ENCODE measurements at regions not wholly inside any gene's neighbourhood (a gene's known extent, or its start where the extent isn't known, plus 50 kb on each side); places are given as distances from the start of the nearest gene placed in this dataset.

DNA sequence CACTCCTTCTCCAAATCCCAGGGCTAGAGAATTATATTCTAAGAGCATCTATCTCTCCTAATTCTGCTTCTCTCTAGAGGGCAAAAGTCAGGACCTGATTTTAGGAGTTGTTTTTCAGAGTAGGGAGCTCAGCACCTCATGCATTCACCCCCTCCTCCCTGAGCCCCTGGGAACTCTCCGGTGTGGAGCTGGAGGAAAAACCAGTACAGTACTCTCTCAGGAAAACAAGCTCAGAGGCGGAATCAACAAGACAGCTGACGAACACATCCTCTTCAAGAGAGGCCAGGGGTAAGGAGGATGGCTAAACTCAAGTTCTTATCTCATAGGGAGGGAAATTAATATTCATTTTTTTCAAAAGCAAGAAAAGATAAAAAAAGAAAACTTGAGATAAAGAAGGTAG lies 120.1 kb upstream of the CDYL start:
- DNase-seq (ENCODE audit: low read depth in 1 of 2, low spot score in 2 of 2), result no peak
- no peaks in the 10 kb centered on the region for H3K27me3 ChIP-seq (replicated peaks)
- no peak overlapping the region for H3K4me3 ChIP-seq
- H3K4me1 ChIP-seq (replicated peaks), result no peaks in the 10 kb centered on the region
- no peaks in the 10 kb centered on the region for H3K9me3 ChIP-seq (replicated peaks)
- no peaks in the 10 kb centered on the region for H3K36me3 ChIP-seq
- H3K27ac ChIP-seq, result no peak overlapping the region

- Histone ChIP-seq H3K9me3 (replicated peaks) (no peaks in the 10 kb centered on the region), H3K36me3 (no peaks in the 10 kb centered on the region)
These were observed 120.8 kb upstream of the CDYL start for GRCh38 chr6:4655196-4656025.

GRCh38 chr6:4653141-4653540 lies 123.1 kb upstream of the CDYL start:
- Histone ChIP-seq H3K4me1 (replicated peaks) (0 out of 2 replicates have a peak, but pooled peaks cover 3% of the 10 kb centered on the region), H3K4me3 (no peak overlapping the region), H3K9me3 (replicated peaks) (no peaks in the 10 kb centered on the region), H3K27ac (no peak overlapping the region), H3K27me3 (replicated peaks) (no peaks in the 10 kb centered on the region), H3K36me3 (no peaks in the 10 kb centered on the region)
- DNase-seq (ENCODE audit: low read depth in 1 of 2, low spot score in 2 of 2), result no peak

More at GRCh38 chr6:4655196-4656025, 120.8 kb upstream of the CDYL start:
- no peaks in the 10 kb centered on the region for H3K4me1 ChIP-seq (replicated peaks)
- DNase-seq (ENCODE audit: low read depth in 1 of 2, low spot score in 2 of 2), result no peak
- H3K4me3 ChIP-seq, result no peak overlapping the region
- H3K27me3 ChIP-seq (replicated peaks), result no peaks in the 10 kb centered on the region
- H3K27ac ChIP-seq, result no peak overlapping the region

DNA sequence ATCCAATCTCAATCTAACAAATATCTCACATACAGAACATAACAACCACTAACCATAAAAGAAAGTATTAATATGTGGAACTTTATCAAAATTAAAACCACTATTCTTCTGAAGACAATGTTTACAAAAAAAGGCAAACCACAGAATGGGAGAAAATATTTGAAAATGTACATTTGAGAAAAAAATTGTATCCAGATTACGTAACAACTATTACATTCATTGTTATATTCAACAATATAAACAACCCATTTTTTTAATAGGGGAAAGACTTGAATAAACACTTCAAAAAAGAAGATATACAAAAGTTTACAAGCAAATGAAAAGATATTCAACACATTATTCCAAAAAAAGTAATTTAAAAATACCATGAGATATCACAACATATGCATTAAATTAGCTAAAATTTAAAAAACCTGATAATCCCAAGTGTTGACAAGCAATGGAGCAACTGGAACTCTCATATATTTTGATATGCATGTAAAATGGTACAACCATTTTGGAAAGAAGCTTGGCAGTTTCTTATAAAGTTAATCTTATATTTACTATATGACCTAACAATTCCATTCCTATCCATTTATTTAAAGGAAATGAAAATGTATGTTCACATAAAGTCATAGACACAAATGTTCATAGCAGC lies 124.3 kb upstream of the CDYL start:
- Histone ChIP-seq H3K4me1 (replicated peaks) (peaks cover 13% of the 10 kb centered on the region), H3K27ac (no peak overlapping the region), H3K36me3 (no peaks in the 10 kb centered on the region), H3K4me3 (no peak overlapping the region), H3K9me3 (replicated peaks) (no peaks in the 10 kb centered on the region), H3K27me3 (replicated peaks) (no peaks in the 10 kb centered on the region)
- DNase-seq (ENCODE audit: low read depth in 1 of 2, low spot score in 2 of 2), result no peak

DNA sequence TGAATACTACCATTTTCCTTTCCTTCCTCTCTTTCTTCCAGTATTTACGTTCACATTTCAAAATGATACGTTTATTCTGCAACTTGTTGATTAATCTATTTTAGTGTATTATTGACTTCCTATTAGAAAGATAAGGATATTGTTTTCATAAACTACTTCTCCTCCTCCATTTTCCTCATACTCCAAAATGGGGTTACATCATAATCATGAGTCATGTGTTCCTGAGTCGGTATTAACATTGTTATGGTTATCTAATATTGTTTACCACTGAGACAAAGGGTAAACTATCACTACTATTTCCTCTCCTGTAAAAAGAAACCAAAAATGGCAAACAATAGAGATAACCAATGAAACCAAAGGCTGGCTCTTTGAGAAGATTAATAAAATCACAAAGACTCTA lies 126.5 kb upstream of the CDYL start:
- Histone ChIP-seq H3K27me3 (replicated peaks) (no peaks in the 10 kb centered on the region), H3K9me3 (replicated peaks) (no peaks in the 10 kb centered on the region), H3K4me3 (no peak overlapping the region), H3K4me1 (replicated peaks) (peaks cover 21% of the 10 kb centered on the region), H3K36me3 (no peaks in the 10 kb centered on the region), H3K27ac (no peak overlapping the region)
- no peak for DNase-seq (ENCODE audit: low read depth in 1 of 2, low spot score in 2 of 2)

- peak overlapping the region; percentile 25 for H3K27ac ChIP-seq
- no peaks in the 10 kb centered on the region for H3K36me3 ChIP-seq
- no peaks in the 10 kb centered on the region for H3K27me3 ChIP-seq (replicated peaks)
- DNase-seq (ENCODE audit: low read depth in 1 of 2, low spot score in 2 of 2), result peak; percentile 85 to 90
- peak overlapping the region; percentile 20 for H3K4me3 ChIP-seq
- no peaks in the 10 kb centered on the region for H3K9me3 ChIP-seq (replicated peaks)
- peaks cover 21% of the 10 kb centered on the region for H3K4me1 ChIP-seq (replicated peaks)
These were observed 128.5 kb upstream of the CDYL start for GRCh38 chr6:4647414-4648365.

- no peaks in the 10 kb centered on the region for H3K36me3 ChIP-seq
- H3K27me3 ChIP-seq (replicated peaks), result no peaks in the 10 kb centered on the region
- H3K27ac ChIP-seq, result no peak overlapping the region
- H3K4me1 ChIP-seq (replicated peaks), result peaks cover 21% of the 10 kb centered on the region
- no peak for DNase-seq (ENCODE audit: low read depth in 1 of 2, low spot score in 2 of 2)
- H3K9me3 ChIP-seq (replicated peaks), result peaks cover 4% of the 10 kb centered on the region; the same call in 1 of the 2 replicates
- no peak overlapping the region for H3K4me3 ChIP-seq
These were observed 130.4 kb upstream of the CDYL start for GRCh38 chr6:4645713-4646360.

- Histone ChIP-seq H3K27me3 (replicated peaks) (no peaks in the 10 kb centered on the region), H3K36me3 (no peaks in the 10 kb centered on the region), H3K4me1 (replicated peaks) (peaks cover 20% of the 10 kb centered on the region), H3K4me3 (no peak overlapping the region), H3K27ac (no peak overlapping the region), H3K9me3 (replicated peaks) (peaks cover 4% of the 10 kb centered on the region; the same call in 1 of the 2 replicates)
- DNase-seq (ENCODE audit: low read depth in 1 of 2, low spot score in 2 of 2), result no peak
These were observed 131.2 kb upstream of the CDYL start for GRCh38 chr6:4644996-4645395.

DNA sequence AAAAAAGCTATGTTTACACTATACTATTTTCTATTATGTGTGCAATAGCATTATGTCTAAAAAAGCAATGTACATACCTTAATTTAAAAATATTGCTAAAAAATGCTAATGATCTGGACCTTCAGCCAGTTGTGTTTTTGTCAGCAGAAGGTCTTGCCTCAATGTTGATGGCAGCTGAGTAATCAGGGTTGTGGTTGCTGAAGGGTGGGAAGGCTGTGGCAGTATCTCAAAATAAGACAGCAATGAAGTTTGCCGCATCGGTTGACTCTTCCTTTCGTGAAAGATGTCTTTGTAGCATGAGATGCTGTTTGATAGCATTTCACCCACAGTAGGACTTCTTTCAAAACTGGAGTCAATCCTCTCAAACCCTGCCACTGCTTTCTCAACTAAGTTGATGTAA lies 134.7 kb upstream of the CDYL start:
- Histone ChIP-seq H3K4me1 (replicated peaks) (peaks cover 16% of the 10 kb centered on the region), H3K9me3 (replicated peaks) (peaks cover 4% of the 10 kb centered on the region; the same call in 1 of the 2 replicates), H3K4me3 (no peak overlapping the region), H3K36me3 (no peaks in the 10 kb centered on the region), H3K27ac (no peak overlapping the region), H3K27me3 (replicated peaks) (no peaks in the 10 kb centered on the region)
- DNase-seq (ENCODE audit: low read depth in 1 of 2, low spot score in 2 of 2), result no peak

GRCh38 chr6:4640139-4640538 lies 136.1 kb upstream of the CDYL start:
- Histone ChIP-seq H3K4me3 (no peak overlapping the region), H3K36me3 (no peaks in the 10 kb centered on the region), H3K27me3 (replicated peaks) (no peaks in the 10 kb centered on the region), H3K9me3 (replicated peaks) (peaks cover 4% of the 10 kb centered on the region; the same call in 1 of the 2 replicates), H3K27ac (no peak overlapping the region), H3K4me1 (replicated peaks) (peaks cover 14% of the 10 kb centered on the region)
- no peak for DNase-seq (ENCODE audit: low read depth in 1 of 2, low spot score in 2 of 2)

DNA sequence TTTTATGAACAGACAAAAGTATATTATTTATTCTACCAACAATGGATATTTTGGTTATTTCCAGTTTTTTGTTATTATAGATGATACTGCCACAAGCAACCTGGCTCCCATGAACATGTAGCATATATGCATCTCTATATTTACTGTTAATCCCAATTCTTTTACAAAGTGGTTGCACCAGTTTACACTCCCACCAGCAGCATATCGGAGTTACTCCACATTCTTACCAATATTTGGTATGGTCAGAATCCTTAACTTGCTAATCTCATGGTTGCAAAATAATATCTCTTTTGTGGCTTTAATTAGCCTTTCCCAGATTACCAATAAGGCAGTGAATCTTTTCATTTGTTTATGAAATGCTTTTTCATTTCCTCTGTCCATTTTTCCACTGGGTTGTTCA lies 137.6 kb upstream of the CDYL start:
- Histone ChIP-seq H3K27me3 (replicated peaks) (no peaks in the 10 kb centered on the region), H3K9me3 (replicated peaks) (peaks cover 4% of the 10 kb centered on the region; the same call in 1 of the 2 replicates), H3K36me3 (no peaks in the 10 kb centered on the region), H3K4me3 (no peak overlapping the region), H3K4me1 (replicated peaks) (peaks cover 9% of the 10 kb centered on the region), H3K27ac (no peak overlapping the region)
- DNase-seq (ENCODE audit: low read depth in 1 of 2, low spot score in 2 of 2), result no peak

DNA sequence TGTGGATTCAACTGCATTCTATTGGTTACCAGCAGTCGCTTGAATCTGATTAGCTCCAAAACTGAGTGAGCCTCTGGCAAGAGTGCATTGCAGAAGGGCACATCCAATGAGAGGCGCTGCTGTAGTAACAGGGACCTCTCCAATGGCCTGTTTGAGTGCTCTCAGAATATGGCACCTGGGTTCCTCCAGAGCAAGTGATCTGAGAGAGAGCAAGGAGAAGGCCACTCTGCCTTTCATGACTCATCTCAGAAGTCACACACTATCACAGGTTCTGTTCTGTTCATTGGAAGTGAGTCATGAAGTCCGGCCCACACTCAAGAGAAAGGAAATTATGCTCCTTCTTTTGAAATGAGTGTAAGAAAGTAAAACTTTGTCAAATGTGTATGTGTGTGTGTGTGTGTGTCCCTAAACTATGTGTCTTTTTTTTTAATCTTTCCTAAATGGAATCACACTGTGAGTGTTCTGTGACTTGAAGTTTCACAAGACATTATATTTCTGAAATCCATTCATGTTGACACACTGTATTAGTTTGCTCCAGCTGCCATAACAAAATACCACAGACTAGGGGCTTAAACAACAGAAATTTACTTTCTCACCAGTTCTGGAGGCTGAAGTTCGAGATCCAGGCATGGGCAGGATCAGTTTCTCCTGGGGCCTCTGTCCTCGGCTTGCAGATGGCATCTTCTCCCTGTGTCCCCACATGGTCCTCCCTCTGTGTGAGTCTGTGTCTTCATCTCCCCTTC lies 138.3 kb upstream of the CDYL start:
- H3K9me3 ChIP-seq (replicated peaks), result peaks cover 4% of the 10 kb centered on the region; the same call in 1 of the 2 replicates
- H3K36me3 ChIP-seq, result no peaks in the 10 kb centered on the region
- H3K27me3 ChIP-seq (replicated peaks), result no peaks in the 10 kb centered on the region
- peaks cover 9% of the 10 kb centered on the region for H3K4me1 ChIP-seq (replicated peaks)
- H3K4me3 ChIP-seq, result no peak overlapping the region
- DNase-seq (ENCODE audit: low read depth in 1 of 2, low spot score in 2 of 2), result peak in 1 of 2 experiments; percentile 50
- H3K27ac ChIP-seq, result no peak overlapping the region

DNA sequence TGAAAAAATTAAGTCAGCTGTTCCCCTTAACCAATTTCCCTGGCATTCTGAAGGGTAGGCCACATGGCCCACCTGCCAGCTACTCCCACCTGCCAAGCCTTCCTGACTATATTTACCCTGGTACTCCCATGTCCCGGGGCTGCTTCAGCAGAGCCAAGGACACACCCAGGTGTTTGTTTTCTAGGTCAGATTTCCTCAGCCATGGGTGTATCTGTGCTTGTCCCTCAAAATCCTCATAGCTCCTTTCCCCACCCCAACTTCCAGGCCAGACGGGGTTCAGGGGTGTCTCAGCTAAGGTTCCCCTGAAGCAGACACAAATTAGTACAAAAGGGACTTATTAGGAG lies 139.4 kb upstream of the CDYL start:
- no peak for DNase-seq (ENCODE audit: low read depth in 1 of 2, low spot score in 2 of 2)

More for the DNA sequence above, 139.4 kb upstream of the CDYL start:
- no peaks in the 10 kb centered on the region for H3K27me3 ChIP-seq (replicated peaks)
- no peak overlapping the region for H3K27ac ChIP-seq
- no peaks in the 10 kb centered on the region for H3K36me3 ChIP-seq
- peaks cover 9% of the 10 kb centered on the region for H3K4me1 ChIP-seq (replicated peaks)
- no peak overlapping the region for H3K4me3 ChIP-seq
- H3K9me3 ChIP-seq (replicated peaks), result peaks cover 1% of the 10 kb centered on the region; the same call in 1 of the 2 replicates

Measured in SJSA1 (cell line).